ENCODE measurements at regions not wholly inside any gene's neighbourhood (a gene's known extent, or its start where the extent isn't known, plus 50 kb on each side); places are given as distances from the start of the nearest gene placed in this dataset.

DNA sequence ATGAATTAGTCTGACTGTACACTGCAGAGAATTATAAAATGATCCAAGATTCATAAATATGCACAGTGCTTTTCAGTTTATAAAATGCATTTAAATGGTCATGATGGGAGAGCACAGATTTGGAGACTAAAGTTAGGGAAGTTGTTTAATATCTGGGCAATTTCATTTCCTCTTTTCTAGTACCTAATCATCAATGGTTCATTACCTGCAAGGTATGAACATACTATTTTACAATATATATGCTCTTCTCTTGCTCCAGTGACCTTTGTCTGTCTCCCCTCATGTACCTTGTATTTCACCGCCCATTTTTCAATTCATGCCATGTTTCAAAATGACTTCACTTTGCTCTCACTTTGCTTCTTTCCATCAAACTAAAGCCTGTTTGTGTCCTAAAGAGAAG lies 114.5 kb downstream of the SUCNR1 start:
- Histone ChIP-seq H3K9ac (no peak overlapping the region), H3K4me3 (no peak overlapping the region), H2AFZ (no peak overlapping the region), H3K9me3 (ENCODE audit: low read depth) (no peaks in the 10 kb centered on the region), H3F3A (ENCODE audit: insufficient read depth) (no peaks in the 10 kb centered on the region), H3K79me2 (ENCODE audit: insufficient read depth) (no peaks in the 10 kb centered on the region), H3K9me2 (ENCODE audit: insufficient read depth) (no peaks in the 10 kb centered on the region), H4K20me1 (ENCODE audit: insufficient read depth) (no peaks in the 10 kb centered on the region), H3K27ac (no peak overlapping the region), H3K4me2 (ENCODE audit: unreplicated experiment) (no peak overlapping the region), H3K36me3 (ENCODE audit: low read depth) (no peaks in the 10 kb centered on the region), H3K4me1 (ENCODE audit: insufficient read depth) (no peaks in the 10 kb centered on the region), H3K27me3 (replicated peaks; ENCODE audit: insufficient read depth) (no peaks in the 10 kb centered on the region)
- no peak for TF ChIP-seq EZH2 (IDR thresholded peaks at IDR 0.05; ENCODE audit: insufficient read depth, poor library complexity, severe bottlenecking)
- in situ Hi-C loops (cut with MboI), result no loop called here
- DNase-seq, result no peak
- 29 to 51% methylated on average over 1 of the region's 1 CpG for WGBS, 2 experiments (ENCODE audit: low coverage in 1 of 2, low lambda C conversion rate in 2 of 2, missing lambda C conversion rate in 2 of 2)

DNA sequence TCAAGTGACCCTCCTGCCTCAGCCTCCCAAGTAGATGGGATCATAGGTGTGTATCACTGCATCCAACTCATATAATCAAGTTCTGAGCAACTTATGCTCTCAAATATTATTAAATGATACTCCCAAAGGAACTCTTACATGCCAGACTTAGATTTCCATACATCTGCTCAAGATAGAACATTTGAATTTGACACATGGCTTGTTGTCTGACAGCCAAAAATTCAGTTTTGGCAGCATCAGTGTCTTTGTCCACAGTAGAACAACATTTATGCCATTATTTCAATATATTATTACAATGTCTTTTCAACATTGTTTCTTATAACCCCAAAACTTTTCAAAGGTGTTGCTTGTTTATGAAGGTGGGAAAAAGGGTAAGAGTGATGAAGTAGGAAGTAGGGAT lies 116.2 kb downstream of the SUCNR1 start:
- H3K9me3 ChIP-seq (ENCODE audit: low read depth), result no peaks in the 10 kb centered on the region
- H3K4me1 ChIP-seq (ENCODE audit: insufficient read depth), result no peaks in the 10 kb centered on the region
- H3K4me2 ChIP-seq (ENCODE audit: unreplicated experiment), result no peak overlapping the region
- TF ChIP-seq EZH2phosphoT487 (IDR thresholded peaks at IDR 0.05; ENCODE audit: insufficient read depth, low read depth), result no peak
- H4K20me1 ChIP-seq (ENCODE audit: insufficient read depth), result no peaks in the 10 kb centered on the region
- no peak overlapping the region for H3K4me3 ChIP-seq
- DNase-seq, result no peak
- no peak overlapping the region for H3K9ac ChIP-seq
- H3K27me3 ChIP-seq (replicated peaks; ENCODE audit: insufficient read depth), result no peaks in the 10 kb centered on the region
- H3K27ac ChIP-seq, result no peak overlapping the region
- H3K36me3 ChIP-seq (ENCODE audit: low read depth), result no peaks in the 10 kb centered on the region
- in situ Hi-C loops (cut with MboI), result no loop called here
- H3K79me2 ChIP-seq (ENCODE audit: insufficient read depth), result no peaks in the 10 kb centered on the region
- H3F3A ChIP-seq (ENCODE audit: insufficient read depth), result no peaks in the 10 kb centered on the region
- H3K9me2 ChIP-seq (ENCODE audit: insufficient read depth), result no peaks in the 10 kb centered on the region
- no peak overlapping the region for H2AFZ ChIP-seq

DNA sequence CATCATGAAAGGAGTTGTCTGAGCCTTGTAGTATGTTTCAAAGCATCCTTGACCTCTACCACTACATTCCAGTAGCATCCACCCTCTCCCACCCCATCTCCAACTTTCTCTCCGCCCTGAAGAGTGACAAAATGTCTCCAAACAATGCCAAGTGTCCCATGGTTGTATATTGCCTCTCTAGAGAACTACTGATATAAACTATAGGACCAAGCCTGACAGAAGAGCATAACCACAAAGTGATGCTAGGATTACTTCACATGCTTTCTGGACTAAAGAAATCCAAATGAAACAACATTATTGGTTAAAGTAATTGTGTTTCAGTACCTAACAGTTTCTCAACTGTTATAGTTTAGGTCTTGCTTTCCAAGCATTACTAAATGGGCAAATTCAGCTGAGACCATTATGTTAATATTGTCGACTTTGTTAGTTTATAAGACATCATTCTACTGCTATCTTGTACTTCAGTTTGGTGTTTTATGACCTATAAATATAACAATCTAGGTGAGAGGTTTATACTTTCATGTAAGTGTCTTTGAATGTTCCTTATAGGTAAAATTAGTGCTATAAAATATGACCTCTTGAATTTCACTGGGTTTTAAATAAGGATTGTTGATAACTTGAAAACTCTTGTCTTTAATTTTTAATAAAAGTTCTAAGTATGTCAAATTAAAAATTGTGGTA lies 117.4 kb downstream of the SUCNR1 start:
- DNase-seq, result no peak
- H3K4me3 ChIP-seq, result no peak overlapping the region
- no peaks in the 10 kb centered on the region for H3K9me2 ChIP-seq (ENCODE audit: insufficient read depth)
- no peaks in the 10 kb centered on the region for H3K9me3 ChIP-seq (ENCODE audit: low read depth)
- H3K9ac ChIP-seq, result no peak overlapping the region
- H3K79me2 ChIP-seq (ENCODE audit: insufficient read depth), result no peaks in the 10 kb centered on the region
- no peaks in the 10 kb centered on the region for H3K36me3 ChIP-seq (ENCODE audit: low read depth)
- no peak overlapping the region for H3K27ac ChIP-seq
- H3K4me2 ChIP-seq (ENCODE audit: unreplicated experiment), result no peak overlapping the region
- 64 to 87% methylated on average over 2 of the region's 2 CpGs for WGBS, 2 experiments (ENCODE audit: low coverage in 1 of 2, low lambda C conversion rate in 2 of 2, missing lambda C conversion rate in 2 of 2)
- TF ChIP-seq EZH2 (IDR thresholded peaks at IDR 0.05; ENCODE audit: insufficient read depth, poor library complexity, severe bottlenecking), result no peak
- no peak overlapping the region for H2AFZ ChIP-seq
- in situ Hi-C loops (cut with MboI), result no loop called here
- no peaks in the 10 kb centered on the region for H3K27me3 ChIP-seq (replicated peaks; ENCODE audit: insufficient read depth)
- H3F3A ChIP-seq (ENCODE audit: insufficient read depth), result no peaks in the 10 kb centered on the region
- no peaks in the 10 kb centered on the region for H4K20me1 ChIP-seq (ENCODE audit: insufficient read depth)
- H3K4me1 ChIP-seq (ENCODE audit: insufficient read depth), result no peaks in the 10 kb centered on the region

DNA sequence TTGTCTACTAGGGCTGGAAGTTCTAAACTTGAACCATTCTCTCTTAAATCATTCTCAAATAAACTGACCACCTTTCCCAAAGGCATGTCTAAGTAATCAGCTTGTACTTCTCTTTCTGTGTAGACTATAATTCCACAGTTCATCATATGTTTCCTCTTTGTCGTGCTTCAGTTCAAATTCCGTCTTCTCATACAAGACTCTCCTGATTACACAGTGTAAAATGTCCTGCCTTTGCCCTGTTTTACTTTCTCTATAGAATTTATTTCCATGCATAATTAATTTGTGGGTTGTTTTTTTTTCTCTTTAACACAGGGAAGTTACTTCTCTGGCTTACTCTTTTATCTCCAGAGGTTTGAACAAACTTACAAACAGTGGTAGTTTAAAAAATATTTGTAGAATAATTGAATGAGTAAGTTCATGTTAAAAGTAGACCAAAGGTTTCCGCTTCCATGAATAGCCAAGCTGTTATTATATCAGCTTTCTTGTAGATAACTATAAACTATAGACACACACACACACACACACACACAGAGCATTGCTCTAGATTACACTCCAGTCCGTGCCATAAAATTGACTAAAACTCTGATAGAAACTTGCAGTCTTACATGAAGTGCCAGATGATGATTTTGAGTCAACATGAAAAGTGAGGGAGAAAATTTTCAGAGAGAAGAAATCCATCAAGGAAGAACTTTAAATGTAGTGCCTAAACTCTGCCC lies 119.0 kb downstream of the SUCNR1 start:
- WGBS, 2 experiments (ENCODE audit: low coverage in 1 of 2, low lambda C conversion rate in 2 of 2, missing lambda C conversion rate in 2 of 2), result 96 to 98% methylated on average over 4 of the region's 4 CpGs
- DNase-seq, result no peak
- no peak overlapping the region for H3K27ac ChIP-seq
- TF ChIP-seq EZH2 (IDR thresholded peaks at IDR 0.05; ENCODE audit: insufficient read depth, poor library complexity, severe bottlenecking), result no peak
- TF ChIP-seq EZH2phosphoT487 (IDR thresholded peaks at IDR 0.05; ENCODE audit: insufficient read depth, low read depth), result no peak
- no peak overlapping the region for H3K9ac ChIP-seq
- no peaks in the 10 kb centered on the region for H3K36me3 ChIP-seq (ENCODE audit: low read depth)
- H3K4me1 ChIP-seq (ENCODE audit: insufficient read depth), result no peaks in the 10 kb centered on the region
- no peaks in the 10 kb centered on the region for H3K27me3 ChIP-seq (replicated peaks; ENCODE audit: insufficient read depth)
- no peaks in the 10 kb centered on the region for H3F3A ChIP-seq (ENCODE audit: insufficient read depth)
- no peak overlapping the region for H3K4me2 ChIP-seq (ENCODE audit: unreplicated experiment)
- in situ Hi-C loops (cut with MboI), result no loop called here
- no peak overlapping the region for H2AFZ ChIP-seq
- no peaks in the 10 kb centered on the region for H3K9me3 ChIP-seq (ENCODE audit: low read depth)
- H3K9me2 ChIP-seq (ENCODE audit: insufficient read depth), result no peaks in the 10 kb centered on the region
- H3K4me3 ChIP-seq, result no peak overlapping the region
- no peaks in the 10 kb centered on the region for H3K79me2 ChIP-seq (ENCODE audit: insufficient read depth)
- no peaks in the 10 kb centered on the region for H4K20me1 ChIP-seq (ENCODE audit: insufficient read depth)

DNA sequence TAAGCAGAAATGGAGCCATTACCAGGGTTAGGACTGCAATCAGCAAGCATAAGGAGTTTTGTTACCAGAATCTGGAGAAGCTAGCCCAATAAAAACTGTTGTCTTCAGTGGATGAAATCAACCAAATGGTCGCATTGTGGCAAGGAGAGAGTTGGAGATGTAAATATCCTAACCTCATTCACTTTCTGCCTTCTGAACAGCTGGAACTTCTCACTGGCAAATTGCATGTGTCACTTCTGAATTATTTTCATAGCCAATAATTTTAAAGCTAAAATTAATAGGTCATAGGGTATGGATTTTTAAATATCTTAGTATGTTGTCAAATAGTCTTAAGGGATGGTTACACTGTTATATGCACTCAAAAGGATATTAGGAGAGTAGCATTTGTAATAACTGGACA lies 121.6 kb downstream of the SUCNR1 start:
- Histone ChIP-seq H3K4me2 (ENCODE audit: unreplicated experiment) (no peak overlapping the region), H3K27ac (no peak overlapping the region)
- 94 to 97% methylated on average over 1 of the region's 1 CpG for WGBS, 2 experiments (ENCODE audit: low coverage in 1 of 2, low lambda C conversion rate in 2 of 2, missing lambda C conversion rate in 2 of 2)

More for the DNA sequence above, 121.6 kb downstream of the SUCNR1 start:
- no peaks in the 10 kb centered on the region for H3K27me3 ChIP-seq (replicated peaks; ENCODE audit: insufficient read depth)
- H3F3A ChIP-seq (ENCODE audit: insufficient read depth), result no peaks in the 10 kb centered on the region
- no peaks in the 10 kb centered on the region for H3K79me2 ChIP-seq (ENCODE audit: insufficient read depth)
- H4K20me1 ChIP-seq (ENCODE audit: insufficient read depth), result no peaks in the 10 kb centered on the region
- in situ Hi-C loops (cut with MboI), result no loop called here
- no peak for TF ChIP-seq EZH2 (IDR thresholded peaks at IDR 0.05; ENCODE audit: insufficient read depth, poor library complexity, severe bottlenecking)
- no peak for TF ChIP-seq EZH2phosphoT487 (IDR thresholded peaks at IDR 0.05; ENCODE audit: insufficient read depth, low read depth)
- no peak overlapping the region for H3K9ac ChIP-seq
- H3K9me3 ChIP-seq (ENCODE audit: low read depth), result no peaks in the 10 kb centered on the region
- DNase-seq, result no peak
- no peaks in the 10 kb centered on the region for H3K4me1 ChIP-seq (ENCODE audit: insufficient read depth)
- no peak overlapping the region for H3K4me3 ChIP-seq
- H3K9me2 ChIP-seq (ENCODE audit: insufficient read depth), result no peaks in the 10 kb centered on the region
- no peaks in the 10 kb centered on the region for H3K36me3 ChIP-seq (ENCODE audit: low read depth)
- H2AFZ ChIP-seq, result no peak overlapping the region

Data from GM23248 (cell line).